IPS DF 4.7 (cell line): ENCODE measurements at regions not wholly inside any gene's neighbourhood (a gene's known extent, or its start where the extent isn't known, plus 50 kb on each side); places are given as distances from the start of the nearest gene placed in this dataset.

ENCODE experiments used
- DNase-seq: peaks from one replicate; pipeline ENCODE4 v3.0.0-alpha.2; 2013; ENCODE audit warnings: low spot score; ENCODE audit errors: extremely low read depth

DNA sequence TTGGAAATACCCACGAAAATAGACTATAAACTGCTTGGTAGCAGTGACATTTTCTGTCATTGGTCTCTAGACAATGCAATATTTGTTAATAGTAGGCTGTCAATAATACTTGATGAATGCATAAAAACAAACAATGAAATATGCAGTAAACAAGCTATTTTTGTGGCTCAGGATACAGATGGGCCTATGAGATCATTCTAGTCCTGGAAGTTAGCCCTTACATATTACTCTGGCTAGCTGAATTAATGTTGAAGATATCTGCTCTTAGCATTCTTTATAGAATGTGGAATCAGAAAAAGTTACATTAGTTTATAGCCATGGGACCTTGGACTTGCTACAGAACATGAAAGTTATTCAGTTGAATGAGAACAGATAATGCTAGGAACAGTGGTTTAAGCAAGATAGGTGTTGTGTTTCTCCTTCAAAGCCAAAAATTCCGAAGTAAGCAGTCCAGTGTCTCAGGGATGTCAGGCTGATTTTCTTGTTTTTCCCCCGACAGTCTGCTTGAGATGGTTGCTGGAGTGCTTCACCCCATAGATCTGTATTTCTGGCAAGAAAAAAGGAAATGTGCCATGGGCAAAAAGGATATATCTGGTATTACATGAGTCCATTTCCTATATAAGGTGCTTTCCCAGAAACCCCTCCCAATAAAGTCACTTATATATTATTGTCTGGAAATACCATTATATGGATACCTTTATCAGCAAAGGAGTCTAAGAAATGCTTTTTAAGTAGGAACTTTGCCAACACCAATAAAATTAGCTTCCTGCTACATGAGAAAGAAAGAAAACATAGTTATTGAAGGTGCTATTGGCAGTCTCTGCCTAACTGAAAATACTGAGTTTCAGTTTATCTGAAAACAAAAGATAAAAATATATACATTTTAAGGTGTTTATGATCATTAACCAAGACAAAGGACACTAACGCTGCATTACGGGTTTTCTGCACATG, 619.4 kb upstream of the ATP2B1 start:
- no peak for DNase-seq

- DNase-seq, result no peak
These were observed 614.6 kb upstream of the ATP2B1 start for GRCh38 chr12:90323217-90323616.

DNA sequence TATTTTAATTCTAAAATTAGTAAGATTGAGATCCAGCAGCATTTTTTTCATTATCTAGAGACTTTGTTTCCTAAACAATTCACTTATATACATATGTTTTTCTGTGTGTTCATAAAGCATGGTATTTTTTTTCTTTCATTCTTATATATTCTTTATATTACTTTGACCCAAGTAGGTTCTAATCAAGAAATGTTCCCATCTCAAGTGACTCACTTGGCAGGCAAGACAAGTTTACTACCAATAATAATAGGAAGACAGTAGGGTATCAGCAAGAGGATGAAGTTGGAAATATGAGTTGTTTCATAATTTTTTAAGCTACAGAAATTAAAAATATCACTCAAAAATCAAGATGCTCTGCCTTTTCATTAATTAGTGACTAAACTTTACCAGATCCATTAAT, 613.4 kb upstream of the ATP2B1 start:
- no peak for DNase-seq

GRCh38 chr12:90321369-90321768, 612.7 kb upstream of the ATP2B1 start:
- no peak for DNase-seq

DNA sequence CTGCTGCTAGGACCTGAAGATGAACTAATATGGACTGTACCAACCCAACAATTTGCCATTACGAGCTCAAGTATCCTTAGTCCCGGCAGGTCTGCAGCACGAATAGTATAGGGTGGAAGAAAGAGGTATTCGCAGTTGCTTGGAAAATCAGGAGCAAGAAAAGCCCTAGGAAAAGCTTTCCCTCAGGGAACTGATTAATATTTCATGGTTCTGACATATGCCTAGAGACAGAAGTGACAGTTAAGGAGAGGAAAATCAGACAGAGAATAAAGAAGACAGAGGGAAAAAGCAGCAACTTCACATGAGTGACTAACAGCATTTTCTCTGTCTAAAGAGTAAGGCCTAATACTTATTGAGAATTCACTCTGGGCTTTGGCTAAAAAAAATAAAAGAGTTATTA, 602.9 kb upstream of the ATP2B1 start:
- no peak for DNase-seq

GRCh38 chr12:90305379-90305778, 596.7 kb upstream of the ATP2B1 start:
- no peak for DNase-seq

GRCh38 chr12:90304231-90304630, 595.6 kb upstream of the ATP2B1 start:
- no peak for DNase-seq

GRCh38 chr12:90303771-90304170, 595.1 kb upstream of the ATP2B1 start:
- no peak for DNase-seq

- DNase-seq, result no peak
These were observed 593.0 kb upstream of the ATP2B1 start for GRCh38 chr12:90301561-90302133.

DNA sequence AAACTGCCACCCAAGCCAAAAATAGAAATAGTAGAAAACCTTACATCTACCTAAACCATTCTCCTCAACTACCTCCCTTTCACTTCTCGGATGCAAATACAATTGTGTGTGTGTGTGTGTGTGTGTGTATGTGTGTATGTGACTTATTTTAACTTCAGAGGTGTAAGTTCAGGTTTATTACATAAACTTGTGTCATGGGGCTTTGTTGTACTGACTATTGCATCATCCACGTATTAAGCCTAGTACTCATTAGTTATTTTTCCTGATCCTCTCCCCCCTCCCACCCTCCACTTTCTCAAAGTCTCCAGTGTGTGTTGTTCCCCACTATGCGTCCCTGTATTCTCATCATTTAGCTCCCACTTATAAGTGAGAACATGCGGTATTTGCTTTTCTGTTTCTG, 592.5 kb upstream of the ATP2B1 start:
- no peak for DNase-seq

DNA sequence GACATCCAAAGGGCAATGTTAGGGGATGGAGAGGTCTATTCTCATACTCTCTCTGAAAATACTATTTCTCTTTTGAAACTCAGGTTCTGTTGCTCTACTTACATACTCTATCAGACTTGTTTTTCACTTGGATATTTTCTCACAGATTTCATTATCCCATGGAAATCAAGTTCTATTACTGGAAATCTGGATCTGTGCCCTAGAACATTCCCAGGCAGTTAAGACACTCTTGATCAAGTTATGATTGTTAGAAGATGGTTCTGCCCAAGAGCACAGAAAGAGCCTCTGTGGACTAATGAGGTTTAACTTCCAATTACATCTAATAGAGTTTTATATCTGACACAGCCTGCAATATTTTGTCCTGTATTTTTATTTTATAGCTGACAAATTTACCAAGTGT, 591.0 kb upstream of the ATP2B1 start:
- DNase-seq, result no peak

DNA sequence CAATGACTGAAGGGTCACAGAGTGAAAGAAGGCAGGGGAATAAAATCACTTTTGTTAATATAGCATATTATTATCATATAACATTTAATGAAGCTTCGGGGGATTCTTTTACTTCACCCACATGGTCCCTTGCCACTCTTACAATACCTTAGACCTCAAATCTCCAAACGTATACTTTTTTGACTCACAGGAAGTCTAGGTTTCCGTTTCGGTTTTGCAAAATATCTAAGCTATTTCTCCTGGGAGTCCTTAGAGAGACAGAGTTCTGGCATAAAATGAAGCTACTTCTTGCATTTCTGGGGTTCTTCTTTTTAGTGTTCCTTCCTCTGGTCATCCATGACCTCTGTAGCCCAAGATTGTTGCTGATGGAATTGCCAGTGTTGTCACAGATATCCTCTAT, 590.5 kb upstream of the ATP2B1 start:
- DNase-seq, result no peak

DNA sequence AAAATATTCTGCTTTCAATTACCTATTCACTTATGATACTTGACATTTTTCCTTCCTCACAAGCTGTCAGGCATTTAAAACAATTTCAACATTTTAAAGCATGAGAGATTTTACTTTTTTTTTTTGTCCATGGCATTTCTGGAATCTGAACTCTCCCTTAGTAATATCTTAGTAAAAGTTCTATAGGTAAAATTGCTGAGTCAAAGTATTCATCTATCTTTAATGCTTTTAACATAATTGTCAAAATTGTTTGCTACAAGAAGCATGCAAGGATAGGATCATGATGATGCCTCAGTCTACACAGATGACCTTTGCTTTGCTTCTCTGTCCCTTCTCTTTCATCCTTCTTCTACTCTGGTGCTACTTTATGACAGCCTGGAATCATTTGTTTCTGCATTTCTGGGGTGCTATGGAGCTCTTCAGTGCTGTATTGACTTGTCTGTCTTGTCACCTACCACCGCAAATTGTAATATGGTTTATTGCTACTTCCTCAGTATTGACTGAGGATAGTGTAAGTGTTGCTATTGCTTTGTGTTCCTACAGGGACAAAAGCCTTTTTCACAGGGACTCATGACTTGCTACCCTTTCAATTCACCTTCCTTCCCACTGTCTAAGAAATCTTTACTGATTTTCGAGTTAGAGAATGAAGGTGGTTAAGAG, 589.8 kb upstream of the ATP2B1 start:
- no peak for DNase-seq

DNA sequence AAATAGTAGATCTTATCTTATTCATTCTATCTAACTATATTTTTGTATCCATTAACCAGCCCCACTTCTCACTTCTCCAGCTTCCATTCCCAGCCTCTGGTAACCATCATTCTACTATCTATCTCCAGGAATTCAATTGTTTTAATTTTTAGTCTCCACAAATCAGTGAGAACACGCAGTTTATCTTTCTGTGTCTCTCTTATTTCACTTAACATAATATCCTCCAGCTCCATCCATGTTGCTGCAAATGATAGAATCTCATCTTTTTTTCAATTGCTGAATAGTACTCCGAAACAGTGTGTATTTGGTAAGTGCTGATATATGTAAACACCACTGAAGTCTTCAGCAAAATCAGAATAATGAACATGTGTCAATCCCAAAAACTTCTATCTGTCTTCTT, 587.2 kb upstream of the ATP2B1 start:
- DNase-seq, result no peak

DNA sequence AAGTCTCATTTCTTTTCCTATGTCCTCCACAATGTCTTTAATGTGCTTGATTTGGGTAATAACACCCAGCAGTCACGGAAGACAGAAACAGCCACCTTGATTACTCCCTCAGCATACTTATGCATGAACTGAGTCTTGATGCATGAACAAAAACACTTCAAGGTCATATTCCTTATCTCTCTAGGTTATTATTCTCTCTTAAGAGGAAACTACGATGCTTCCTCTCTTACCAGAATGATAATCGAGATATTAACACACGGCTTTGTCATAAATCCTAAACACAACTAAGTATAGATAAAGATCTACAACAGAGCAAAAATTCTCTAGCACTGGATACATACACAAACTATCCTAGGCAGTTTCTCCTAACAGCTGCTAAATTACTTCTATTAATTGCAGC, 583.5 kb upstream of the ATP2B1 start:
- no peak for DNase-seq

DNA sequence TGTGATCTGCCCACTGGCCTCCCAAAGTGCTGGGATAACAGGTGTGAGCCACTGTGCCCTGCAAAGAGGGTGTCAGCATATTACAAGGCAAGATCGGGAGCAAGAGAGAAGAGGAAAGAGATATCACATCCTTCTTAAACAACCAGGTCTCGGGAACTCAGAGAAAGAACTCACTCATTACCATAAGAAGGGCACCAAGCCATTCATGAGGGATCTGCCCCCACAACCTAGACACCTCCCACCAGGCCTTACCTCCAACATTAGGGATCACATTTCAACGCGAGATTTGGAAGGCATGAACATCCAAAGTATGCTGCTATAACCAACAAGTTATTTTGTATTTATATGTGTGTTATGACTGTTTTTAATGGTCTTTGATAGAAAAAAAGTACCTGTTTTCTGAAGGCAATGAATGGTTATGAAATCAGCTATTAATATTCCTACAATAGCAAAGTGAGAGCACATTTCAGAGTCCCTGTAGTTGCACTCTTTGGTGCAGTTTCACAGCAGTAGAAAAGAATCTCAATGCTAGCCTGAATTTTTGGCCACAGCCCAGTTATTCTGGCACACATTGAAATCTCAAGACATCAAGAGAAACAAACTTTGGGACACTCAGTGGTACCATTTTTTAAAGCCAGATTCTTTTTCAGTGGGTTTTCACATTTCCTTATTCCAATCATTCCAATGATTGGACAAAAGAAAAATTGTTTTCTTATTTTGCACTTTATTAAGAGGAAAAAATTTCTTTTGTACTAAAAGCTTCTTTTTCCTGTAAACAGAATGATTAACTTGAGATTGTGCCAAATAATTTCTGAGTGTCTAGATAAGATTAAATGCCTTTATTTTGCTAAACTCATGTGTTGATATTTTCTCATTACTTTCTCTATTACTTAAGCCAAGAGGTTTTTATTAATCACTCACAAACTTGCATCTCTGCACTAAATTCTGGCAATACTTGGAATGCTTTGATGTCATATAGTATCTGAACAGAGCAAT, 582.6 kb upstream of the ATP2B1 start:
- peak; percentile 36 for DNase-seq

- no peak for DNase-seq
These were observed 578.9 kb upstream of the ATP2B1 start for GRCh38 chr12:90287585-90287984.

DNA sequence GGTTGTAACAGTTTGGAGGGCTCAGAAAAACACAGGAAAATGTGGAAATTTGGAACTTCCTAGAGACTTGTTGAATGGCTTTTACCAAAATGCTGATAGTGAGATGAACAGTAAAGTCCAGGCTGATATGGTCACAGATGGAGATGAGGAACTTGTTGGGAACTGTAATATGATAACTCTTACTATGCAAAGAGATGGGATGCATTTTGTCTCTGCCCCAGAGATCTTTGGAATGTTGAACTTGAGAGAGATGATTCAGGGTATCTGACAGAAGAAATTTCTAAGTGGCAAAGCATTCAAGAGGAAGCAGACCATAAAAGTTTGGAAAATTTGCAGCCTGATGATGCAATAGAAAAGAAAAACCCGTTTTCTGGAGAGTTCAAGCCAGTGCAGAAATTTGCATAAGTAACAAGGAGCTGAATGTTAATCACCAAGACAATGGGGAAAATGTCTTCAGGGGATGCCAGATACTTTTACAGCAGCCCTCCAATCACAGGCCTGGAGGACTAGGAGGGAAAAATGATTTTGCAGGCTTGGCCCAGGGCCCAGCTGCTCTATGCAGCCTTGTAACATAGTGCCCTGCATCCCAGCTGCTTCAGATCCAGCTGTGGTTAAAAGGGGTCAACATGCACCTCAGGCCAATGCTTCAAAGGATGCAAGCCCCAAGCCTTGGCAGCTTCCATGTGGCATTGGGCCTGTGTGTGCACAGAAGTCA, 572.7 kb upstream of the ATP2B1 start:
- DNase-seq, result no peak

DNA sequence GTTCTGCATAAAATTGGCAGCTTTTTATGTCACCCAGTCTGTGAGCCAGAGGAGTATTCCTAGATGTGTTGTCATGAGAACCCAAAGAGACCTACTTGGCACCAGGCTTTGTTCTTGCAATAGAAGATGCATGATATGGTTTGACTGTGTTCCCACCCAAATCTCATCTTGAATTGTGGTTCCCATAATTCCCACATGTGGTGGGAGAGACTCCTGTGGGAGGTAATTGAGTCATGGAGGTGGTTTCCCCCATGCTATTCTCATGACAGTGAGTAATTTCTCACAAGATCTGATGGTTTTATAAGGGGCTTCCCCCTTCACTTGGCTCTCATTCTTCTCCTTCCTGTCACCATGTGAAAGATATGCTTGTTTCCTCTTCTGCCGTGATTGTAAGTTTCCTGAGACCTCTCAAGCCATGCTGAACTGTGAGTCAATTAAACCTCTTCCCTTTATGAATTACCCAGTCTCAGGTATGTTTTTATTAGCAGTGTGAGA, 572.0 kb upstream of the ATP2B1 start:
- no peak for DNase-seq

DNA sequence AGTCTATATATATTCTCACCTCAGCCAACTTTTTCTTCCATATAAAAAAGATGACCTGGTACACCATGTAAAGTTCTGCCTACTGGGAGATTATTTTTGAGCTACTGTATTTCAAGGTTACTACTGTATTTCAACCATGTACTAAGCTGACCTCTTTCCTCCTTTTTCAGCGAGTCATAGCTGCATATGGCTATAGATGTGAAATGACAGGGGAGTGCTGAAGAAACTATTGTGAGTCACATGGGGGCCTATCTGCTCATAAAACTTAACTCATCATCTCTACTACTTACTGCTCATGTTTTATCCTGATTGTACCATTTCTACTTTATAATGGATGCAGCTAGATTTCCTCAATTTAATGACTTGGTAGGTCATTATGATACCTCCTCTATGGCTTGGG, 571.4 kb upstream of the ATP2B1 start:
- DNase-seq, result no peak
